Gastrocnemius medialis (tissue), 4 donors: ENCODE measurements at regions not wholly inside any gene's neighbourhood (a gene's known extent, or its start where the extent isn't known, plus 50 kb on each side); places are given as distances from the start of the nearest gene placed in this dataset.

Source experiments
- ATAC-seq, 2 donors: fragments of 150-250 bp; one replicate each; pipeline ENCODE4 v1.9.1; 2016
- DNase-seq, 2 donors: peaks; one replicate each; pipeline ENCODE4 v3.0.0-alpha.2; 2019
- H3K27ac ChIP-seq, 4 donors: fragments of 200-600 bp; sonication (generic); 1 replicate in 1 of 4; 2 replicates in 3 of 4; pipeline ENCODE4 v1.5.1; 2016 to 2018; ENCODE audit warnings: mild to moderate bottlenecking in 2 of 4, moderate library complexity in 1 of 4
- H3K27me3 ChIP-seq, 3 donors: fragments of 200-600 bp; sonication (generic) in 2 of 3; 1 replicate in 1 of 3; 2 replicates in 2 of 3; pipeline versions ENCODE4 v1.5.1 to v1.6.0; 2016 to 2019; ENCODE audit warnings: mild to moderate bottlenecking in 1 of 3, moderate library complexity in 1 of 3
- H3K36me3 ChIP-seq, 2 donors: fragments of 200-600 bp; sonication (generic) in 1 of 2; one replicate each; pipeline ENCODE4 v1.5.1; 2017 to 2018
- H3K4me1 ChIP-seq, 2 donors: fragments of 200-600 bp; sonication (generic) in 1 of 2; one replicate each; pipeline ENCODE4 v1.5.1; 2016 to 2017; ENCODE audit warnings: mild to moderate bottlenecking in 2 of 2
- H3K4me3 ChIP-seq, 4 donors: fragments of 200-600 bp; sonication (generic) in 3 of 4; 1 replicate in 1 of 4; 2 replicates in 3 of 4; pipeline ENCODE4 v1.5.1; 2016 to 2019; ENCODE audit warnings: mild to moderate bottlenecking in 2 of 4
- H3K9me3 ChIP-seq, 3 donors: fragments of 200-600 bp; sonication (generic) in 2 of 3; 1 replicate in 1 of 3; 2 replicates in 2 of 3; pipeline ENCODE4 v1.5.1; 2016 to 2019
- POLR2A ChIP-seq, 2 donors: fragments of 450-650 bp; IDR thresholded peaks; one replicate each; pipeline ENCODE4 v1.6.1; 2017; ENCODE audit warnings: antibody characterized with exemption in 2 of 2, mild to moderate bottlenecking in 2 of 2, moderate library complexity in 2 of 2
- in situ Hi-C, 4 donors: fragments of 200-750 bp; cut with MboI; loops; one replicate each; pipeline versions ENCODE4 v1.15.0 to v1.8.0; 2017; ENCODE audit warnings: low sequenced_read_pairs in 4 of 4
- intact Hi-C: fragments of 100-400 bp; cut with DNase I; formaldehyde crosslinking; loops from one replicate; pipeline ENCODE4 v1.15.1; 2023; ENCODE audit warnings: low total_unique reads
- TF ChIP-seq, protein P1 (sequence below), 5 experiments: fragments of 450-650 bp in 3 of 5; fragments of 200-600 bp in 2 of 5; sonication (generic) in 2 of 5; IDR thresholded peaks in 4 of 5; conservative IDR thresholded peaks in 1 of 5; 1 replicate in 4 of 5; 2 replicates in 1 of 5; pipeline ENCODE4 v1.5.1; 2016 to 2019; ENCODE audit warnings: antibody characterized with exemption in 5 of 5, mild to moderate bottlenecking in 3 of 5, moderate library complexity in 3 of 5

GRCh38 chr3:24828551-24828950, 333.9 kb upstream of the THRB start:
- no peaks in the 10 kb centered on the region for H3K27me3 ChIP-seq
- in situ Hi-C loops (no loop called here), intact Hi-C loops (no loop called here)
- H3K4me1 ChIP-seq: peaks cover 0 to 16% of the 10 kb centered on the region in 2 donors
- TF ChIP-seq, protein P1, sequence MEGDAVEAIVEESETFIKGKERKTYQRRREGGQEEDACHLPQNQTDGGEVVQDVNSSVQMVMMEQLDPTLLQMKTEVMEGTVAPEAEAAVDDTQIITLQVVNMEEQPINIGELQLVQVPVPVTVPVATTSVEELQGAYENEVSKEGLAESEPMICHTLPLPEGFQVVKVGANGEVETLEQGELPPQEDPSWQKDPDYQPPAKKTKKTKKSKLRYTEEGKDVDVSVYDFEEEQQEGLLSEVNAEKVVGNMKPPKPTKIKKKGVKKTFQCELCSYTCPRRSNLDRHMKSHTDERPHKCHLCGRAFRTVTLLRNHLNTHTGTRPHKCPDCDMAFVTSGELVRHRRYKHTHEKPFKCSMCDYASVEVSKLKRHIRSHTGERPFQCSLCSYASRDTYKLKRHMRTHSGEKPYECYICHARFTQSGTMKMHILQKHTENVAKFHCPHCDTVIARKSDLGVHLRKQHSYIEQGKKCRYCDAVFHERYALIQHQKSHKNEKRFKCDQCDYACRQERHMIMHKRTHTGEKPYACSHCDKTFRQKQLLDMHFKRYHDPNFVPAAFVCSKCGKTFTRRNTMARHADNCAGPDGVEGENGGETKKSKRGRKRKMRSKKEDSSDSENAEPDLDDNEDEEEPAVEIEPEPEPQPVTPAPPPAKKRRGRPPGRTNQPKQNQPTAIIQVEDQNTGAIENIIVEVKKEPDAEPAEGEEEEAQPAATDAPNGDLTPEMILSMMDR (IDR thresholded peaks at IDR 0.05 in 4 of 5, conservative IDR thresholded peaks at IDR 0.05 in 1 of 5): no peak
- TF ChIP-seq POLR2A (IDR thresholded peaks at IDR 0.05): no peak
- H3K4me3 ChIP-seq: peak overlapping the region; percentile 61 to 82 (median 65)
- no peaks in the 10 kb centered on the region for H3K36me3 ChIP-seq
- no peaks in the 10 kb centered on the region for H3K9me3 ChIP-seq
- ATAC-seq: no peak
- DNase-seq: no peak
- no peak overlapping the region for H3K27ac ChIP-seq

- peaks cover 0 to 16% of the 10 kb centered on the region in 2 donors for H3K4me1 ChIP-seq
- H3K4me3 ChIP-seq: peak overlapping the region; percentile 61 to 82 (median 65)
- DNase-seq (peak in 1 of 2 donors; percentile 31), ATAC-seq (peak; percentile 61 to 82)
- H3K27me3 ChIP-seq: no peaks in the 10 kb centered on the region
- intact Hi-C loops: no loop called here
- in situ Hi-C loops: no loop called here
- H3K27ac ChIP-seq: no peak overlapping the region
- no peaks in the 10 kb centered on the region for H3K36me3 ChIP-seq
- H3K9me3 ChIP-seq: no peaks in the 10 kb centered on the region
- TF ChIP-seq, protein P1 (IDR thresholded peaks at IDR 0.05 in 4 of 5, conservative IDR thresholded peaks at IDR 0.05 in 1 of 5): no peak
- TF ChIP-seq POLR2A (IDR thresholded peaks at IDR 0.05): no peak
Measured at GRCh38 chr3:24829011-24829581, 334.4 kb upstream of the THRB start.

DNA sequence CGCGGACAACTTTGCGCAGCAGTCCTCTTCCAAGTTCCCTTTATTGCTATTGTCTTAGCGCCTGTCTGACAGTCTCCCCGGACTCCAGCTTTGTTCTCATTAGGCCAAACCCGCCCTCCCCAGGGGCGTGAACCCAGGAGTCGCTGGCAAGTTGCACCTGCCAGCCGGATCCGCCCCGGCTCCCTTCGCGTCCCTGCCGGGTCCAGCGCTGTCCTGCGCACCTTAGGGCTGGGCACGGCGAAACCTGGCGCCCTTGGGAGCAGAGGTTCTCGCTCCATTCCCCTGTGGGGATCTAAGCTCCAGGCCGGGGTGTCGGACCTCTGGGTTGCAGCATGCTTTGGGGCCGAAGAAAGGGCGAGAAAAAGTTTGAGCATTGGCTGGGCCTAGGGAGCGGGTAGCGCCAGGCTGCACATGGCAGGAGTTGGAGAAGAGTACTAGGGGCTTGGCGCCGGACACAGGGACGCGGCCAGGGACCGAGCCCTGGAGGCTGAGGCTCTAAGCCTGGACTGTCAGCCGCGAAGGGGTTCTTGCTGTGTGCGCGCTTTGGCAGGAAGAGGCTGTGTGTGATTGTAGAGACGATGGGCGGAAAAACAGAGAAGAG, 335.1 kb upstream of the THRB start:
- Histone ChIP-seq H3K9me3 (no peaks in the 10 kb centered on the region), H3K27ac (no peak overlapping the region), H3K4me3 (peak overlapping the region; percentile 61 to 82 (median 65)), H3K27me3 (no peaks in the 10 kb centered on the region), H3K36me3 (no peaks in the 10 kb centered on the region), H3K4me1 (peaks cover 0 to 16% of the 10 kb centered on the region in 2 donors)
- no peak for DNase-seq
- in situ Hi-C loops (no loop called here), intact Hi-C loops (no loop called here)
- peak; percentile 60 to 62 for ATAC-seq
- TF ChIP-seq, protein P1 (IDR thresholded peaks at IDR 0.05 in 4 of 5, conservative IDR thresholded peaks at IDR 0.05 in 1 of 5): no peak
- no peak for TF ChIP-seq POLR2A (IDR thresholded peaks at IDR 0.05)

- H3K4me3 ChIP-seq: peak overlapping the region; percentile 61 to 82 (median 65)
- intact Hi-C loops: no loop called here
- H3K4me1 ChIP-seq: peaks cover 0 to 16% of the 10 kb centered on the region in 2 donors
- ATAC-seq (peak in 1 of 2 donors; percentile 15), DNase-seq (no peak)
- no peaks in the 10 kb centered on the region for H3K9me3 ChIP-seq
- no peaks in the 10 kb centered on the region for H3K36me3 ChIP-seq
- in situ Hi-C loops: no loop called here
- TF ChIP-seq, protein P1 (IDR thresholded peaks at IDR 0.05 in 4 of 5, conservative IDR thresholded peaks at IDR 0.05 in 1 of 5): no peak
- no peak for TF ChIP-seq POLR2A (IDR thresholded peaks at IDR 0.05)
- H3K27ac ChIP-seq: no peak overlapping the region
- H3K27me3 ChIP-seq: no peaks in the 10 kb centered on the region
Measured at GRCh38 chr3:24830230-24831152, 335.8 kb upstream of the THRB start.
